Amniotic epithelial cell (primary cell): ENCODE measurements at regions not wholly inside any gene's neighbourhood (a gene's known extent, or its start where the extent isn't known, plus 50 kb on each side); places are given as distances from the start of the nearest gene placed in this dataset.
"Not testable (repeated sequence)": the region's sequence is repeated elsewhere in the genome, so short reads cannot be mapped to it uniquely, and the experiment has no call there.

Experiments used
- DNase-seq: peaks from one replicate; pipeline ENCODE4 v3.0.0-alpha.2; 2010; ENCODE audit warnings: low read depth

DNA sequence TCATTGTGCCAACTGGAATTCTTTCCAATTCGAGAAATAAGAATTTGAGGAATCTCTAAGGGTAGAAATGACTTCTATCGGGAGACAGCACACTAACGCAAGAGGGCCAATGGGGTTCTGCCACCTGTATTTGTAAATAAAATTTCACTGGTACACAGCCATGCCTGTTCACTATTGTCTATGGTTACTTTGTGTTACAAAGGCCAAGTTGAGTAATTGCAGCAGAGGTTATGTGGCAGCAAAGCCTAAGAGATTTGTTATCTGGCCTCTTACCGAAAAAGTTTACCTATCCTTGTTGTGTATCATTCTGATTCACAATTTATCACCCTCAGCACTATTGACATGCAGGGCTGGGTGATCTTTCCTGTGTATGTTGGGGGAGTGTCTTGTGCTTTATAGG, 278.0 kb downstream of the KLF5 start:
- no peak for DNase-seq

- DNase-seq: peak; percentile 36
Measured at GRCh38 chr13:73335944-73336343, 277.1 kb downstream of the KLF5 start.

DNA sequence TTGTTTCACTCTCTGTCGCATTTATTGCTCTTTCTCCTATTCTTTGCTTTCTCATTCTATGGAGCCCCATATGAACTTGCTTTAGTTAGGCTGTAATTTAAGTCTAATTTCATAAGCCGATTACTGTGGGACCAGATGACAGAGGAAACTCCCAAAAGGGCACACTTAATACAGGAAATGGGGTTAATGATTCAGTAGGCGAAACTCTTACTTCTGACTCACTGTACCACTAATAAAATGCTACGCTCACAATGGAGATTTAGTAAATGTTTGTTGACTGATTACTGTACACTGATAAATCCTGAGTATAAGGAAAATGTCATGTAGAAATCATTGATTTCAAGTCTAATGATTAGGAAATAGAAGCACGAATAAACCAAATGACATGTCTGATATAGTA, 276.4 kb downstream of the KLF5 start:
- peak; percentile 80 for DNase-seq

- peak; percentile 38 for DNase-seq
Measured at GRCh38 chr13:73334445-73334844, 275.6 kb downstream of the KLF5 start.

GRCh38 chr13:73331556-73331955, 272.8 kb downstream of the KLF5 start:
- DNase-seq: no peak

GRCh38 chr13:73329355-73329754, 270.6 kb downstream of the KLF5 start:
- no peak for DNase-seq

DNA sequence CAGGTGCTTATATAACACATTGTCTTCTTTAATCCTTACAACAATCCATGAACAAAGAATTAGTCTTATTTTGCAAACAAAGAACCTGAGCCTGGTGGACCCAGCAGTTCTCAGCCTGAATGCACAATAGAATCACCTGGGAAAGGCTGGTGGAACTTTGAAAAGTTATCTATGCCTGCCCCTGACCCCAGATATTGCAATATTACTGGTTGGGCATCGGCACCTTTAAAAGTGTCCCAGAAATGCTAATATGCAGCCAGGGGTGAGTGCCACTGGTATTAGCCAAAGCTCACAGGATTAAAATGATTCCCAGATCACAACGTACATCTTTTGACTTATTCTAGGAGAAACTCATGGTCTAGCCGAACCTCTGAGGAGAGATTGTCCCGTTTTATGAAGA, 268.8 kb downstream of the KLF5 start:
- DNase-seq: no peak

DNA sequence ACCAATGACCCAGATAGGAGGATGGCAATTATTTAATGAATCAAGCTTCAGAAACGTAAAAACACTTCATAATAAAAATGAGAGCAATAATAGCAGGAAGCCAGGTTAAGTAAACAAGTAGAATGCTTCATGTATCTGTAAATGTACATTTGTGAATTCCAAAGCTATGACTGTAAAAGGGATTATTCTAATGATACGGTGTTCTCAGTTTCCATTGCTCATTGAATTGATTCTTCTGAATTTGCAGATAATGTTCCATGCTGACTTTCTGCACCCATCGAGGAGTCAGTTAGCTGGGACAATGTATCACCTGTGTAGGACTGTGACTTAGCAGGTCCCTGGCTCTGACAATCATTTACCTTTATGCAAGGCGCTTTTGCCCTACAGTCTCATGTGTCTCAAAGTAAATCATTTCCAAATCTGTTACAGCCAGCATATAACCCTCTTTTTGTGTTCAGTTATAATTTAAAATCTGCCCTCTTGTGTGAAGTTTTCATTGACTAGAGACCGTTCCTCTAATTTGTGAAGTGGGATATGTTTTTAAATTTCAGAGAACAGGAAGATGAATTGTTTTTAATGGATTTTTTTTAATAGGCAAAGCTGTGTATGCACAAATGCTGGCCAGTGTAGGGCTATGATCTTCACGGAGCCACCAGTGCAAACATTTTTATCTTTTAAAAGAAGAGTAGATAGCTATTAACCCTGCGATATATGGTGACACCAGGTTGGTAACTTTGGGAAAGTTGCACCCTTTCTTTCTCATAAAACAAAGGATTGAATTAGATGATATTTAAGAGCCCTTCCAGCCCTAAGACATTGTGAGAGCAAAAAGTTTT, 267.1 kb downstream of the KLF5 start:
- DNase-seq: peak; percentile 26

- DNase-seq: no peak
Measured at GRCh38 chr13:73324842-73325722, 266.3 kb downstream of the KLF5 start.

GRCh38 chr13:73323615-73324014, 264.8 kb downstream of the KLF5 start:
- DNase-seq: no peak

GRCh38 chr13:73321043-73321442, 262.2 kb downstream of the KLF5 start:
- no peak for DNase-seq

GRCh38 chr13:73317140-73317539, 258.3 kb downstream of the KLF5 start:
- no peak for DNase-seq

DNA sequence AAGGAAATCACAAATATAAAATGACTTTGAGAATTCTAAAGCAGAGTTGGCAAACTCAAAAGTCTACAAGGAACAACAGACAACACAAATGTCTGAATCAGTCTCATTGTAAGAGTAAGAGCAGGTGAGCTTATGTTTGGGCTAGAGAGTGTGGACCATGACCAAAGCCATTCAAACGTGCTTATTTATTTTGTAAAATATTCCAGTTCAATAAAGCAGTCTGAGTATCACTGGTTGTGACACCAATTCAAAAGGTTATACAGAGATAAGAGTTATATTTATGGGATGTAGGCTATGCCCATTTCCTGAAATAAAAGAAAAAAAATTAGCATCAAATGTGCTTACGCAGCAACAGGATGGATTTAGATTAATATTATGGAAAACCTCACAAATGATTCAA, 251.6 kb downstream of the KLF5 start:
- no peak for DNase-seq

- DNase-seq: no peak
Measured at GRCh38 chr13:73307481-73307880, 248.7 kb downstream of the KLF5 start.

GRCh38 chr13:73306688-73307087, 247.9 kb downstream of the KLF5 start:
- DNase-seq: no peak

- DNase-seq: peak; percentile 7
Measured at GRCh38 chr13:73304442-73304841, 245.6 kb downstream of the KLF5 start.

DNA sequence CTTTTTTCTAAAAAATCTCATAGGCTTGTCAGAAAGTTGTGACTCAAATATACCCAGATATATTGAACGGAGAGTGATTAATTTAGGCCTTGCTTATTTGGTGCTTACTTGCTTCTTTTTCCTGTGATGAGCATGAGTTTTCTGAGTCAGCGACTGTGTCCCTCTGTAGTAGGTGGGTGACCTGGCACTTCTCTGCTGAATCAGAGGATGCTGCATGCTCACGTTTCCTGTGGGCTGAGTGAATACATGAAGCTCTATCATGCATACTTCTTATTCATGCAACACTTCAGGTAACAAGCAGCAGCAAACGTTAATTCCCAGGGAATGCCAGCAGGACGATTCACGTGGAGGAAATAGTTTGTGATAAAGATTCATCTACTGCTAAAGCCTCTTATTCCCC, 245.0 kb downstream of the KLF5 start:
- no peak for DNase-seq

GRCh38 chr13:73301622-73302021, 242.8 kb downstream of the KLF5 start:
- DNase-seq: not testable (repeated sequence)

DNA sequence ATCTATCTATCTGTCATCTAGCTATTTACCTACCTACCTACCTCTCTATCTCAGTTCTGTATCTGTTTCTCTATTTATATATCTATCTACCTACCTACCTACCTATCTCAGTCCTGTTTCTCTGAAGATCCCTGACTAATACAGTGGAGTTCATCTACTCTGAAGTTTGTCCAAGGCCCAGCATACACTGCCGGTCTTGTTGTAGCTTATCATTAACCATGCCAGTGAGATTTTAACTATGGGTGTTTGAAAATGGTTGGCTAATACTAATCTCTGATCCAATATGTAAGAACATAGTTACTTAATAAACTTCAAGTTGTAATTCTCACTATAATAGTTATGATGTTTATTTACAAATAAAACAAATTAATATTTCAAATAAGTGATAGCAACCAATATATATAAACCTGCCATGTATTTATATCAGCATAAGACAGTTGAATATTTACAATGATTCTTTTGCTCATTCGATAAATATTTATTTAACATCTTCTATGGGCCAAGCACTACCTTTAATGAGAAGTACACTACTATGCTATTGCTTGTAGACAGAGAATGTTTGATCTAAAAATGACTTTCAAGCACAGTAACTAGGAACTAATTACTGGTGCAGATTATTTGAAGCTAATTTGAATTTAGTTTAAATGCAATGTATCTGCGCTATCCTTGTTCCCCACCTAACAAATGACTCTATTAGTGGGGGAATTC, 242.1 kb downstream of the KLF5 start:
- DNase-seq: no peak

DNA sequence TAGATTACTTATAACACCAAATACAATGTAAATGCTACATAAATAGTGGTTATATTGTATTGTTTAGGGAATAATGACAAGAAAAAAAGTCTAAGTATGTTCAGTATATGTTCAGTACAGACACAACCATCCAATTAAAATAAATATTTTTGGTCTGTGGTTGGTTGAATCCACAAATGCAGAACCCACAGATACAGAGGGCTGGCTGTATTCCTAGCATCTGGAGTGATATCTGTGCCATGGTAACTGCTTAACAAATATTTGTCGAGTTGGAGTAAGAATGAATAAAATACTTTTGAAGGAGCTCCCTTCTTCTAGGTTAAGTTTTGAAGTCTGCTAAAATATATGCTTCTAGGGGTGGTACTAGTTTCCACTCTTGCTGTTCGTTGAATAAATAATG, 241.0 kb downstream of the KLF5 start:
- DNase-seq: peak; percentile 7

DNA sequence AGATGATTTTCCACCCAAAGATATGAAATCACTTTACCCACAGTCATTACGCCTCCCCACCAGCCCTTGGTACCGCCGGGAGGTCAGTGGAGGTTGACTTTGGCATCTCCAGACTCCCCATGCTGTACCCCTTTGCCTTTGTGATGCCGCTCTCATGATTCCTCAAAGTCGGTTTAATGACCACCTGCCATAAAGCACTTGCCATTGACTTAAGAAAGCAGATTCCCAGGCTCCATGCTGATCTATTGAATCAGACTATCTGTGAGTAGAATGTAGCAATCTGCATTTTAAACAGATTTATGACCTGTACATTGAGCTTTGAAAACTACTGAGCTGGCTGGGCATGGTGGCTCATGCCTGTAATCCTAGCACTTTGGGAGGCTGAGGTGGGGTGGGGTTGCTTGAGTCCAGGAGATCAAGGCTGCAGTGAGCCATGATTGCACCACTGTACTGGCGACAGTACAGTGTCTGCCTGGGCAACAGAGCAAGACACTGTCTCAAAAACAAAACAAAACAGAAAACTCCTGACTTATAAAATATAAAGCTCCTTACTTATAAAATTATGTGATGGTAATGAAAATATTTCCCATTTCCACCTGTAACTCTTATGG, 235.2 kb downstream of the KLF5 start:
- no peak for DNase-seq

- DNase-seq: no peak
Measured at GRCh38 chr13:73292127-73292526, 233.3 kb downstream of the KLF5 start.
